HepG2 (cell line): ENCODE measurements at regions not wholly inside any gene's neighbourhood (a gene's known extent, or its start where the extent isn't known, plus 50 kb on each side); places are given as distances from the start of the nearest gene placed in this dataset.

ENCODE experiments used
- ARHGAP35 ChIP-seq: sonication (generic); formaldehyde crosslinking; IDR thresholded peaks from 2 replicates; pipeline ENCODE4 v1.9.0; 2022; ENCODE audit warnings: mild to moderate bottlenecking, inconsistent platforms, moderate library complexity, missing genetic modification reagents, borderline replicate concordance
- ARID2 ChIP-seq: sonication (generic); formaldehyde crosslinking; IDR thresholded peaks from 2 replicates; pipeline ENCODE4 v1.8.1; 2022; ENCODE audit warnings: mild to moderate bottlenecking, missing genetic modification reagents, borderline replicate concordance
- ATF7 ChIP-seq, 2 experiments: fragments of 450-650 bp in 1 of 2; sonication (generic) in 1 of 2; formaldehyde crosslinking in 1 of 2; IDR thresholded peaks; 2 replicates each; pipeline versions ENCODE4 v1.4.0 to v1.6.1; 2016 to 2020; ENCODE audit warnings: antibody characterized with exemption in 1 of 2, mild to moderate bottlenecking in 1 of 2, missing genetic modification reagents in 1 of 2
- ELF1 ChIP-seq: sonication (generic); formaldehyde crosslinking; IDR thresholded peaks from 2 replicates; pipeline ENCODE4 v1.4.0; 2020; ENCODE audit warnings: missing genetic modification reagents
- PTBP1 ChIP-seq: fragments of 200-400 bp; formaldehyde crosslinking; IDR thresholded peaks from 2 replicates; pipeline ENCODE4 v1.6.1; 2018; ENCODE audit warnings: low read length, low read depth; ENCODE audit not compliant: poor library complexity, severe bottlenecking
- SMARCE1 ChIP-seq: fragments of 450-650 bp; IDR thresholded peaks from 2 replicates; pipeline ENCODE4 v1.6.1; 2017; ENCODE audit warnings: borderline replicate concordance
- TEAD2 ChIP-seq: sonication (generic); formaldehyde crosslinking; IDR thresholded peaks from 2 replicates; pipeline ENCODE4 v1.9.0; 2021; ENCODE audit warnings: missing genetic modification reagents
- ZBTB4 ChIP-seq: sonication (generic); formaldehyde crosslinking; IDR thresholded peaks from 2 replicates; pipeline ENCODE4 v1.4.0; 2020; ENCODE audit warnings: missing genetic modification reagents, mild to moderate bottlenecking, borderline replicate concordance
- ZNF589 ChIP-seq: sonication (generic); formaldehyde crosslinking; conservative IDR thresholded peaks from 2 replicates; pipeline ENCODE4 v1.8.0; 2022; ENCODE audit warnings: mild to moderate bottlenecking, moderate library complexity, missing genetic modification reagents
- ZNF777 ChIP-seq: sonication (generic); formaldehyde crosslinking; IDR thresholded peaks from 2 replicates; pipeline ENCODE4 v1.4.0; 2020; ENCODE audit warnings: missing genetic modification reagents

DNA sequence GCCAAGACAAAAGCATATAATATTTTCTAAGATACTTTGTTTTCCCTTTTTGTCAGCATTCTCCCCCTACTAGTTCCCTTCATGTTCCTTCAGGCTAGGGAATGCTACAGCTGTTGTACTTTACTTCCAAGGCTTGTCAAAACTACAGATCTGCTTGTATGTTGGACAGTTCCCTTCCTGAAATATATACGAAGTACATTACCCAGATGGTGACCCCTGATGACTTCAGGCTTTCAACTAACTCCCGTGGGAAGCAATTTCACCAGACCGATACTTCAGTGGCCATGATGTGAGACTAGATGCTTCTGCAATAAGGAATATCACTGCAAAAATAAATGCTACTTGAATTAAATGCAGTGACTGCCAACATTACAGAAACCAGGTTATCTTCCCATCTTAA lies 332.8 kb downstream of the SH2D1A start:
- TF ChIP-seq TEAD2 (CRISPR knock-in tag) (no peak), ZBTB4 (CRISPR knock-in tag) (no peak), ZNF777 (CRISPR knock-in tag) (no peak), SMARCE1 (no peak), ATF7 (IDR thresholded peaks at IDR 0.05) (no peak), ATF7 (CRISPR knock-in tag; IDR thresholded peaks at IDR 0.05) (no peak), ELF1 (CRISPR knock-in tag) (no peak), ZNF589 (CRISPR knock-in tag) (no peak), ARID2 (CRISPR knock-in tag) (no peak), ARHGAP35 (CRISPR knock-in tag) (no peak), PTBP1 (no peak)
